ENCODE measurements at regions not wholly inside any gene's neighbourhood (a gene's known extent, or its start where the extent isn't known, plus 50 kb on each side); places are given as distances from the start of the nearest gene placed in this dataset.

- no peaks in the 10 kb centered on the region for H3K27me3 ChIP-seq (ENCODE audit: control insufficient read depth, low read length)
- H3K79me2 ChIP-seq (ENCODE audit: control insufficient read depth, low read length), result no peaks in the 10 kb centered on the region
- H3K4me2 ChIP-seq (ENCODE audit: low read length), result no peak overlapping the region
- no peaks in the 10 kb centered on the region for H3K4me1 ChIP-seq (ENCODE audit: control insufficient read depth, low read length)
- H3K9me2 ChIP-seq (replicated peaks; ENCODE audit: control insufficient read depth, low read length), result no peaks in the 10 kb centered on the region
- no peak overlapping the region for H3K27ac ChIP-seq (ENCODE audit: low read depth, low read length)
- TF ChIP-seq CTCF (IDR thresholded peaks at IDR 0.05; ENCODE audit: low read depth, low read length, poor library complexity, severe bottlenecking) (no peak), EZH2phosphoT487 (IDR thresholded peaks at IDR 0.05; ENCODE audit: borderline replicate concordance, low read length) (no peak)
- no peak overlapping the region for H3K4me3 ChIP-seq (ENCODE audit: low read length)
- no peaks in the 10 kb centered on the region for H3K9me3 ChIP-seq (ENCODE audit: control insufficient read depth, insufficient read depth, low read length)
- H3F3A ChIP-seq (ENCODE audit: control insufficient read depth, insufficient read depth), result no peaks in the 10 kb centered on the region
- H4K20me1 ChIP-seq (ENCODE audit: control insufficient read depth, insufficient read depth, low read depth, low read length), result no peaks in the 10 kb centered on the region
- no peaks in the 10 kb centered on the region for H3K36me3 ChIP-seq (ENCODE audit: control insufficient read depth, low read length)
Observed at GRCh38 chr15:47505712-47506328, 211.5 kb upstream of the SEMA6D start.

GRCh38 chr15:47506329-47507100 lies 210.8 kb upstream of the SEMA6D start:
- TF ChIP-seq CTCF (IDR thresholded peaks at IDR 0.05; ENCODE audit: low read depth, low read length, poor library complexity, severe bottlenecking), result no peak
- TF ChIP-seq EZH2phosphoT487 (IDR thresholded peaks at IDR 0.05; ENCODE audit: borderline replicate concordance, low read length), result no peak
- H3K4me1 ChIP-seq (ENCODE audit: control insufficient read depth, low read length), result no peaks in the 10 kb centered on the region
- H3K27ac ChIP-seq (ENCODE audit: low read depth, low read length), result no peak overlapping the region

GRCh38 chr15:47507221-47507985 lies 209.9 kb upstream of the SEMA6D start:
- no peak overlapping the region for H3K27ac ChIP-seq (ENCODE audit: low read depth, low read length)
- H3K4me2 ChIP-seq (ENCODE audit: low read length), result no peak overlapping the region
- TF ChIP-seq CTCF (IDR thresholded peaks at IDR 0.05; ENCODE audit: low read depth, low read length, poor library complexity, severe bottlenecking) (no peak), EZH2phosphoT487 (IDR thresholded peaks at IDR 0.05; ENCODE audit: borderline replicate concordance, low read length) (no peak)
- H3K36me3 ChIP-seq (ENCODE audit: control insufficient read depth, low read length), result no peaks in the 10 kb centered on the region
- H3K9me3 ChIP-seq (ENCODE audit: control insufficient read depth, insufficient read depth, low read length), result no peaks in the 10 kb centered on the region
- H3F3A ChIP-seq (ENCODE audit: control insufficient read depth, insufficient read depth), result no peaks in the 10 kb centered on the region
- no peaks in the 10 kb centered on the region for H3K79me2 ChIP-seq (ENCODE audit: control insufficient read depth, low read length)
- H3K9me2 ChIP-seq (replicated peaks; ENCODE audit: control insufficient read depth, low read length), result no peaks in the 10 kb centered on the region
- no peak overlapping the region for H3K4me3 ChIP-seq (ENCODE audit: low read length)
- H4K20me1 ChIP-seq (ENCODE audit: control insufficient read depth, insufficient read depth, low read depth, low read length), result no peaks in the 10 kb centered on the region
- H3K27me3 ChIP-seq (ENCODE audit: control insufficient read depth, low read length), result no peaks in the 10 kb centered on the region
- no peaks in the 10 kb centered on the region for H3K4me1 ChIP-seq (ENCODE audit: control insufficient read depth, low read length)

More at GRCh38 chr15:47506329-47507100, 210.8 kb upstream of the SEMA6D start:
- H3K36me3 ChIP-seq (ENCODE audit: control insufficient read depth, low read length), result no peaks in the 10 kb centered on the region
- no peaks in the 10 kb centered on the region for H3K27me3 ChIP-seq (ENCODE audit: control insufficient read depth, low read length)
- H3K4me2 ChIP-seq (ENCODE audit: low read length), result no peak overlapping the region
- H3K79me2 ChIP-seq (ENCODE audit: control insufficient read depth, low read length), result no peaks in the 10 kb centered on the region
- no peaks in the 10 kb centered on the region for H4K20me1 ChIP-seq (ENCODE audit: control insufficient read depth, insufficient read depth, low read depth, low read length)
- no peak overlapping the region for H3K4me3 ChIP-seq (ENCODE audit: low read length)
- H3K9me3 ChIP-seq (ENCODE audit: control insufficient read depth, insufficient read depth, low read length), result no peaks in the 10 kb centered on the region
- no peaks in the 10 kb centered on the region for H3K9me2 ChIP-seq (replicated peaks; ENCODE audit: control insufficient read depth, low read length)
- no peaks in the 10 kb centered on the region for H3F3A ChIP-seq (ENCODE audit: control insufficient read depth, insufficient read depth)
